H7 (cell line): ENCODE measurements at regions not wholly inside any gene's neighbourhood (a gene's known extent, or its start where the extent isn't known, plus 50 kb on each side); places are given as distances from the start of the nearest gene placed in this dataset.

ENCODE experiments used
- DNase-seq: peaks from one replicate; pipeline ENCODE4 v3.0.0; 2012
- H3K27me3 ChIP-seq: 2 replicates; pipeline ENCODE4 v1.6.0; 2011; ENCODE audit warnings: mild to moderate bottlenecking, low read length; ENCODE audit not compliant: control insufficient read depth, insufficient read depth
- H3K36me3 ChIP-seq: replicated peaks from 2 replicates; pipeline ENCODE4 v1.5.1; 2011; ENCODE audit warnings: low read length; ENCODE audit not compliant: control insufficient read depth, insufficient read depth
- H3K4me3 ChIP-seq: 2 replicates; pipeline ENCODE4 v1.5.1; 2011; ENCODE audit warnings: low read depth, mild to moderate bottlenecking, control low read depth, low read length, moderate library complexity; ENCODE audit not compliant: insufficient read depth

DNA sequence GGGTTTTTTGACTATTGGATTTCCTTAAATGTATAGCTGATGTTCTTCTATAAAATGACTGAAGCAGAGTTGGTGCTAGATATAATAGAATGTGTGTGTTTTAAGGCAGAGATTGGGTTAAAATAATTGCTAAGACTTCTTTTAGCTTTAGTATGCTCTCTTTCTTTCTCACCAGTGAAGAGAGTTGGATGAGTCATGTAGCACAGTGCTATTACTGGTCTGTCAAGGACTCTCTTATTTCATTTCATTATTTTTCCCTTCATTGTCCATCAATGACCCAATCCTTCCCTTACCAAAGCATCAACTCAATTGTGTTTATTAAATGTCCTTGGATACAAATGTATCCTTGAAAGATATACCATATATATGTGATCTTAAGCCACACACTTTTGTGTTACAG, 268.9 kb downstream of the IRS2 start:
- H3K36me3 ChIP-seq: no peaks in the 10 kb centered on the region
- no peak overlapping the region for H3K4me3 ChIP-seq
- DNase-seq: no peak
- H3K27me3 ChIP-seq: no peaks in the 10 kb centered on the region

DNA sequence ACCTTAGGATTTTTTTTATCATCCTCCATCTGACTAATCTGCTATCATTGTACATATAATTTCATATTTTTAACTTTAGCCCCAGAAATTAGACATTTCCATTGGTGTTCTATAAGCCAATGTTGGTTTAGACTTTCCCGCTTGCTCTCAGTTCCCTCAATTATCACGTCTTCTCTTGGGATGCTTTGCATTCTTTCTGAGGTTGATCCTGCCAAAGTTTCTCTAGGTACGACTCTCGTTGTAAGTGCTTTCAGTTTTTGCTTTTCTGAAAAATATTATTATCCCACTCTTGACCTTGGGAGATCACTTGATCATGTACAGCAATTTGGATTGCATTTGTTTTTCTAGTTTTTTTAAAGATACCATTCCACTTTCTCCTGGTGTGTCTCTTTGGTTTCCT, 270.2 kb downstream of the IRS2 start:
- H3K4me3 ChIP-seq: no peak overlapping the region
- no peaks in the 10 kb centered on the region for H3K27me3 ChIP-seq
- DNase-seq: no peak
- no peaks in the 10 kb centered on the region for H3K36me3 ChIP-seq

DNA sequence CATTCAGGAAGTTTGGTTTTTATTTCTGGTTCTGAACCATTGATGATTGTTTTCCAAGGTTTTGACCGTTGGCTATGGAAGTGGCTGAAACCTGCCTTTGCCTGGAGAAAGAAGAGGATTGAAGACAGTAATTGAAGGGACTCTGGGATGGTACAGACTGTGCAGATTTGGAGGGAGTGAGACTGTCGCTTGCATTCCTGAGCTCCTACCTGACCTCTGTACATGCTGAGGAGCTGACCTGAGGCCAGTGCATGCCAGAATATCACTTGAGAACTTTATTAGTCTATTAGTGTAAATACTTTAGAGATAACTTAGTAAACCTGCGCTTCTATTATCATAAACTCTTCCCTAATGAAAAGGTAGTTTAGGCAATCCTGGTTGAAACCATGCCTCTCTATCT, 276.4 kb downstream of the IRS2 start:
- Histone ChIP-seq H3K36me3 (no peaks in the 10 kb centered on the region), H3K4me3 (no peak overlapping the region), H3K27me3 (no peaks in the 10 kb centered on the region)
- DNase-seq: no peak

DNA sequence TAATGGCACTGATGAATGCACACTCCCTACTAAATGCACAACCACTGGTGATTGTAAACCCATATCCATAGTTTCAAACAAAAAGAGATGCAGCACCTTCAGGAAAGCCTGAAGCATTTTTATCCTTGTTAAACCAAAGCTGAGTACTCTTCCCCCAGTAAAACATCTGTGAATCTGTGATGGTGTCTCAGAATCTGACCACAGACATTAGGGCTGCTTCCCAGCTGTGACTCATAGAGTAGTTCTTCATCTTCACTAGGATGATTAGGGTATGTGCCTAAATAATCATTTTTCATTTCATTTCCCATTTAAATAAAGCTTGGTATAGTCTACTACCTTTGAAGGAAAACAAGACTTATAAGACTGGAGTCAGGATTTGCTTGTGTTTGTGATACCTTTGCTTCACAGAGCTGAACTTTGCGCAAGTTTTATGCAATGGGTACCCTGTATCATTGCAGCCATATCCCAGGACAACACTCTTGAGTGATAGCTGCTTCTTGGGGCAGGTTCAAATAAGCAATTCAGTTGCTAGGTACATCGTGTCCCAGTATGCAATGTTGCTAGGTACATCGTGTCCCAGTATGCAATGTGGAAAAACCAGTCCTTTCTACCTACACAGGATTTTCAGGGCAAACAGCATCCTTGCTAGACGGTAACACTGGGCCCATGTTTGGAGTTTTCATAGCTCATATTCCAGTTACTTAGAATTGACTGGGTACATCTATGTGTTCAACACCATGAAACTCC, 277.1 kb downstream of the IRS2 start:
- no peaks in the 10 kb centered on the region for H3K36me3 ChIP-seq
- no peak overlapping the region for H3K4me3 ChIP-seq
- no peaks in the 10 kb centered on the region for H3K27me3 ChIP-seq
- no peak for DNase-seq

DNA sequence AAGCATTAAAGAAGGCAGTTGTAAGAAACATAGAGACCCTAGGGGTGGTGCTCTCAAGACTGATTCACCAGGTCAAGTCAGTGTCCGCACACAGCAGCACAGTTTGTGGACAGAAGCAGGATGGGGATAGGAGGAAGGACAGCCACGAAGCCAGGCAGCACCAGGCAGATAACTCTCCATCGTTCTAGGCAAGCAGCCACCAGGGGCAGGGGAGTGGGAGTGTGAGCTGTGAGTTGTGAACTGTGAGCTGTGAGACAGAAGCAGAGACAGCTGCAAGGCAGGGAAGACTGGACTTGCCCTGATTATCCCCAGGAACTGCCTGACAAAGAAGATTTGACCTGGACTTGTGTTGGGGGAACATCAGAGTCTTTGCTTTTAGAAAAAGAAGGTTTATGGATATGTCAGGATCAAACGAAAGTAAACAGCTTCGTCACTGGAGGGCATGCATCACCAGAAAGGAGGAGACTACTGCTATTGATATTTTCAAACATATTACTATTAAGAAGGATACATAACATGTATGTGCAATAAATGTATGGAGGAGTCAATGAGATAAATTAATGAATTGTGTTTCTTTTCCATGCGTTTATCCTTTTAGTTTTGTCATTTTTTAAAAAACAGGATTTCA, 286.1 kb downstream of the IRS2 start:
- no peaks in the 10 kb centered on the region for H3K36me3 ChIP-seq
- peak; percentile 66 for DNase-seq
- H3K4me3 ChIP-seq: no peak overlapping the region
- no peaks in the 10 kb centered on the region for H3K27me3 ChIP-seq

DNA sequence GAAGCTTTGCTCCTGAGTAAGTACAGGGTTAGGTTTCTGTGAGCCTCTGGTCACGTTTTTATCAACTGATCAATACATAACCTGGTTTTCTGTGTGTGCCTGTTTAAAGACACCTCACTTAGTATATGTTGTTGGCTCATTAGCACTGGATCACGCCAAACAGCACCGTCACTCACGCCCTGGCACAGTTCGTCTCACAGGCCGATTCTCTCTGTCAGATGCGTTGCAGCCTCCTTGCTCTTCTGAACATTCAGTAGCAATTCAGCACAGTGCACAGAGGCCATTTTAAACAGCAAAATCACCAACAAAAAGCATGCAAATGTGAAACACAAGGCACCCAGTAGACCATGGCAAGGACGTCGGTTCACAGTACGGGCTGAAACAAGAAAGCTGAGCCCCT, 288.5 kb downstream of the IRS2 start:
- no peak for DNase-seq
- Histone ChIP-seq H3K27me3 (no peaks in the 10 kb centered on the region), H3K36me3 (no peaks in the 10 kb centered on the region), H3K4me3 (no peak overlapping the region)

DNA sequence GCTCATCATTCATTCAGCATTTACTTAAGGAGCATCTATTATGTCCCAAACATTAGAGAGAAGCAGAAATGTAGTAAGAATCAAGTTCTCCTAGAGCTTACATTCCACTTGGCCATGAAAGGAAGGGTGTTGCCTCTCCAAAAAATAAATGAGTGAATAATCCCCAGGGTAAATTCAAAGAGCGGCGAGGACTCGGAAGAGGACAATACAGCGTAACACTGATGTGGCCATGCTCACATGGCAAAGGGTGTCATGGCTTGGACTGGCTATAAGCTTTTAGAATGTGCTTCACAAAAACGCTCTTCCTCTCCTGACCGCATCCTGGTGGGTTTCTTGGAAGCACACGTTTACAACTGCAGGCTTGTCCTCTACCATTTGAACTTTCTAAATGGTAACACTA, 290.2 kb downstream of the IRS2 start:
- no peak overlapping the region for H3K4me3 ChIP-seq
- no peaks in the 10 kb centered on the region for H3K27me3 ChIP-seq
- H3K36me3 ChIP-seq: no peaks in the 10 kb centered on the region

DNA sequence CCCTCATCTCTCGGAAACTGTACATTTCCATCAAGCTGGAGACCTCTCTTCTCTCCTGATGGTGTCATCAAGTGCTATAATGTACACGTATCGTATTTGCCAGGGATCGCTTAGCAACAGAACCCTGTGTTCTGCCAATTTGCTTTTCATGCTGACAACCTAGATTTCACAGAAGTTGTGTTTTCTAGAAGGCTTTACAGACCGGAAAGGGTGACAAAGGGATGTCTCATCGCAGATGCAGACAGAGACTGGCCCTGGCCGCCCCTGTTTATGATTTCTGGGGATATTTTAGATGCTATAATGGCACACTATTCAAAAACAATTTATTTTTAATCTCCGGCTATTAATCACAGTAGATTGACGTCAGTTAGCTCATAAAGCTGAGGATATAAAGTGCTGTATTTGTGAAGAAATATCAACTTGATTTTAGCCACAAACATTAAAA, 291.4 kb downstream of the IRS2 start:
- no peak for DNase-seq
- no peak overlapping the region for H3K4me3 ChIP-seq

More for the DNA sequence above, 290.2 kb downstream of the IRS2 start:
- no peak for DNase-seq

DNA sequence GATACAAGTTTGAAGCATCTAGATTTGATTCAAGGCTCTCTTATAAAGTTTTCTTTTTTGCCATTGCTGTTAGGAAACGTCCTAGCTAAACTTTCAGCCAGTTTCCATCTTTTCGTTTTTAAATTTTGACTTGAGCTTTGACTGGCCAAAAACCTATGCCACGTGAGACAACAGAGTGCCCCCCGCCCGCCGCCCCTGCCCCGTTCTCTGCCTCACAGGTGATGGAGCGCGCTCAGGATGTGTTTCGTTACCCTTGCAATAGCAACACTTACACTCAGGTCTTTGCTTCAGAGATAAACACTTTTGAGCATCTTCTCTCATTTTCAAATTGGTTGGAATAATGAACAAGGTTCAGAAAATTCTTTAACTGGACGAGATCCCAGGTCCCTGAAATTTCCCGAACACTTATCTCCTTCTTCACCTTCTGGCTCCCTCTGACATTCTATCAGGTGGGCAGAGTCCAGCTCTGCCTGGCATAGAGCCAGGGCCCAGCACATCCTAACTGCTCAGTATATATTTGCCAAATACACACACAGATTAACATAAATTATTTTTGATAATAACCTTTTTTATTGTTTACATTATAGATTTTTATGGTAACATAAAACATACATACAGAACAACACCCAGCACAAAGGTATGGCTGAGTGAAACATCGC, 301.1 kb downstream of the IRS2 start:
- no peaks in the 10 kb centered on the region for H3K36me3 ChIP-seq
- H3K27me3 ChIP-seq: no peaks in the 10 kb centered on the region
- DNase-seq: no peak

More for the DNA sequence above, 291.4 kb downstream of the IRS2 start:
- no peaks in the 10 kb centered on the region for H3K36me3 ChIP-seq
- no peaks in the 10 kb centered on the region for H3K27me3 ChIP-seq

DNA sequence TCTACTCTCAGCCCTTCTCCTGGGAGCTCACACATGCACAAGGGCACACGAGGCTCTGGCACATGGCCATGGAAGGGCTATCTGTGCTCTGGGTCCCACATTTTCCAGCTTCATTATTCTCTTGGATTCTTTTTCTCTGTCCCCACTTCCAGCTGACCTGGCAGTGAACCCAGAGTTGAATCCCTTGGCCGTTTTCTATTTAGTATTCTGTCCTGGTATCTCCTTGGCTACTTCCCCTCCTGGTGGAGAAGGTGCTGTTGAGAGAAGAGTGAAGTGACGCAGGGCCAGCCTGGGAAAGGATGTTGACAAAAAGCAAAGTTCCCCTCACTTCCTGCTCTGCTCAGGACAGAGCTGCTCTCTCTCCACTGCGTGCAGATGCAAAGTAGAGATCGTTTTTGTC, 303.1 kb downstream of the IRS2 start:
- H3K4me3 ChIP-seq: no peak overlapping the region
- no peak for DNase-seq
- no peaks in the 10 kb centered on the region for H3K36me3 ChIP-seq

More for the DNA sequence above, 301.1 kb downstream of the IRS2 start:
- no peak overlapping the region for H3K4me3 ChIP-seq

DNA sequence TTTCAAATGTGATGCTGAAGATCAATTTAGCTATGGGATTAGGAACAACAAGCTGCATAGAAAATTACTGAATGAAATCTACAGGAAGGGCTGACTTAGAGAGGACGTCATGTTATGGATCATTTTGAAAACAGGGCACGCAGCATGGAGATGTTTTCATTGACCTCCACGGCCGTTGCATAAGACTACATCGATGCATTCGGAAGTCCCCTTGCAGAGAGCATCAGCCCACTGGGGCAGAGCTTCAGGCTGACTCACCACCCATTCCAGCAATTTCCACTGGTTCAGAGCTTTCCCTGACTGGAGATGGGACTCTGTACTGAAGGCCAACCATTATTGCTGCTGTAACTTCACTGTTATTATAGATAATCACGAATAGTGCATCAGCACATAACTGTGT, 305.3 kb downstream of the IRS2 start:
- H3K36me3 ChIP-seq: no peaks in the 10 kb centered on the region
- no peak for DNase-seq
- H3K27me3 ChIP-seq: no peaks in the 10 kb centered on the region

More for the DNA sequence above, 303.1 kb downstream of the IRS2 start:
- H3K27me3 ChIP-seq: no peaks in the 10 kb centered on the region

DNA sequence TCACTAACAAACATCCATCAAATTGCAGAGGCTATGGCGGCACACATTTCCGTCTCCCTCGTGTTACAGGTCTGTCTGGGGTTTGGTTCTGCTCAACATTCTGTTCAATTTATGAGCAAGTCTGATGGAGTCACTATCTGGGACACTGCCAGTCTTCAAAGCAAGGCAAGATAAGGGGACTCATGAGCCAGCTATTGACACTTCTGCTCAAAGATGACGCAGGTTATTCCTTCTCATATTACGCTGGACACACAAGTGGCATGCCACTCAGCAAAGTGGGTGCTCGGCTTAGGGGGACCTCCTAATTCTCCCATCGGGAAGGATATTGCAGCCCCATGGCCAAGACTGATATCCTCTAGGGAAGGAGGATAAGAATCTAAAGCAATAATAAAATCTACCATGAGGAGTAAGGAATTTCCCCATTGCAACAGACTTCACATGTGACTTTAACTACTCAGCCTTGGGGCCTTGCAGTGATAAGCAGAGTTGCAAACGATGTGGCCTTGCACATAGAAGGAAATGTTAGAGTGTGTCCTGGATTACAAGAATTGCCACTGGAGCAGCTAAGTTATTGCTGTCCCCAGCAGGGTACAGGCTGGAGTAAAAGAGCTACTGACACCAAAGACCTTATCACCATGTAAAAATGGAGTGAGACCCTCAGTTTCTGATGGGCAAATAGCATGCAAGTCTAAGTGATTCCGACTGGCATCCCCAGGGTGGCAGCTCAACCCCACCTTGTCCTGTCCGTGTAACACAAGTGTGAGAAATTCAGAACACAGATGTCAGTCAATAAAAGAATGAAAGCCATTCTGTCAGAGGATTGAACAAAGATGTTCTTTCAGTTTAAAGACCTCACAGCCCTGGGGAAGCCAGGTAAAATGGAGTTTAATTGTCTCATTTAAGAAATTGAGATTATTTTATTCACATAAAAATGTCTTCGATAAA, 306.1 kb downstream of the IRS2 start:
- H3K4me3 ChIP-seq: no peak overlapping the region
- no peak for DNase-seq
- no peaks in the 10 kb centered on the region for H3K27me3 ChIP-seq
- no peaks in the 10 kb centered on the region for H3K36me3 ChIP-seq

More for the DNA sequence above, 305.3 kb downstream of the IRS2 start:
- H3K4me3 ChIP-seq: no peak overlapping the region

DNA sequence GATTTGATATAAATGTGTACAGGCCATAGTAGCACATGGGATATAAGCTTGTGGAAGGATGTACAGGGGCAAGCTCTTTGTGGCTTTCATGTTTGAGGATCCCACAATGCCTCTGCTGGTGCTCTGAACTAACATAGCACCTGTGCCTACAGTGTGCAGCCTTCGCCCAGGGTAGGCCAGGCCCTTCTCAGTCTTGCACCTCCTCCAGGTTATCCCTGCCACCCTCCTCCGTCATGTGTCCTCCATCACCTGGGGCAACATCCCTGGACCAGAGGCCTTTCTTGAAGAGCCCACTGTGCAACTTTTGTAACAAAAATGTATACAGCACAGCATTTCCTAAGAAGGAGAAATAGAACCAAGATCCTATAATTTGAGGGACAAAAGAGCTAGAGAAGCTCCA, 306.8 kb downstream of the IRS2 start:
- Histone ChIP-seq H3K4me3 (no peak overlapping the region), H3K27me3 (no peaks in the 10 kb centered on the region), H3K36me3 (no peaks in the 10 kb centered on the region)
- no peak for DNase-seq

DNA sequence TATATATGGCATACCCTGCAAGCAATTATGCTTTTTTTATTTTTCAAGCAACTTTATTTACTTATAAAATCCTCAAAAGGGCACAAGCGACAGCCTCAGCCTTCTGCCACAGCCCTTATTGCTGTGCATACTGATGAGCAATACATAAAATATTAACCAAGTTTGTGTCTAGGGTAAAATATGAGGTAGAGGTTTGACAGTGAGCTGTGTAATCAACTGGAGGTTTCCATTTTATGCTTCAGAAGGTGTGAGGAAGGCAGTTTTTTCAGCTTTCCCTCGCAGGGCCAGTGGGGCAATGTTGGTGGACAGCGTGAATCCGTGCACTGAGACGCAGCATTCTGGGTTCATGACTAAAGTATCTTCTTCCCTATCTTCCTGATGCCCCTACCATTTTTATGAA, 310.4 kb downstream of the IRS2 start:
- Histone ChIP-seq H3K36me3 (no peaks in the 10 kb centered on the region), H3K4me3 (no peak overlapping the region), H3K27me3 (no peaks in the 10 kb centered on the region)
- DNase-seq: no peak
